RPMI8226 (cell line): ENCODE measurements at regions not wholly inside any gene's neighbourhood (a gene's known extent, or its start where the extent isn't known, plus 50 kb on each side); places are given as distances from the start of the nearest gene placed in this dataset.
"Not testable (repeated sequence)": the region's sequence is repeated elsewhere in the genome, so short reads cannot be mapped to it uniquely, and the experiment has no call there.

Experiments used
- DNase-seq: peaks from one replicate; pipeline ENCODE4 v3.0.0-alpha.2; 2015

DNA sequence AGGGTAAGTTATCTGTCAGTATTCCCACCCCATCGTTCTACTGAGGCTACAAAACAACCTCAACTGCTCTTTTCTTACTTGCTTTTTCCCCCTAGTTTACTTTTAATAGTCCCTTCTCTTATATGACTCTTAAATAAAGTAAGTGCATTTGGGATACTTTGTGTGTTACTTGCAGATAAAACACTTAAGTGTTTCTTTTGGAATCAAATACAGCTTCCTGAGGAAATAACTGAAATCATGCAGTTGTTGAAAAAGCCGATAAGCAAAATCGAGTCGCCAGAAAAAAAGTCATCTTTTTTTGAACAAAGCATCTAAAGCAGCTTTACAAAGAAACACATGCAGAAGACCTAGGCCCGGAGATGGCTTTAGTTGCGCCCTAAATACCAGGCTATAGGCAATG is 53.5 kb upstream of the EPB41L4A start:
- no peak for DNase-seq

DNA sequence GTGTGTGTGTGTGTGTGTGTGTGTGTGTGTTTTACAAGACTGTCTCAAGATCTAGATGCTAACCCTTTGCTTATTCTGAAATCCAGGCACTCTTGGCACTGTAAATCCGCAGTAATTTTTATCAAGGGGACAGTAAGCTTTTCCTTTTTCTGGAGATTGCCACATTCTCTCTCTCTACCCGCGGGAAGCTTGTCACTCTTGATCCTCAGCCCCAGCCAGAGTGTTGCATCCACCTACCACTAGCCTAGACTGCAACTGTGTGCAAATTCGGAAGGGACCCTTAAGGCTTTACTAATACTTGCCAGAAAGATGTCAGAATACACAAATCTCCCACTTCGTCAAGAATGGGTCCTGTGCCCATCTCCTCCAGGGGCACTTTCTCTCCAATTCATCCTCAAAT is 54.9 kb upstream of the EPB41L4A start:
- no peak for DNase-seq

DNA sequence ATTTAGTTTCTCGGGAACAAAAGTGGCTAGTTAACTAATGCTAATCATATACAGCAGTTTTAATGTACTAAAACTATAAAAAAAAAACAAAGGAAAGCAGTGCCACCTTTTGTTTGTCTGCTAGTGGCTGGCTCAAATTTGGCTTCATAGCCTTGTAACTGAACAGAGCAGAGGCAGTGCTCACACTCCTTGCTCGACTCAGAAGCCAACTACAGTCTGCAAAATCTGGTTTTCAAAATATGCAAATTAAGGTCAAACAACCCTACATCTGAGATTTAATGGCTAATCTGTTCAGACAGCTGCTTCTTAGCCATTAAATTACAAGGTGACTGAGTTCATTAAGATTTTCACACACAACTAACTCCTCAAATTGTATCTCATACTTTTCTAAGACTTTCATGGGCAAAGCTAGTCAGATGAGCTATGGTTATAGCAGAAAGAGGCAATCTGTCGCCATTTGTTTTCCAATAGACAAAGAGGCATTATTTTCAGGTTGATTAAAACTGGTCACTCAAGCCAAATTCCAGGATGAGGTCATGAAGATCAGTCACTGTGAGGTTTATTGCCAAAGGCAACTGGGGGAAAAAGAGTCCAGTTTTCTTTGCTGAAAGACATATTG is 56.8 kb upstream of the EPB41L4A start:
- no peak for DNase-seq

DNA sequence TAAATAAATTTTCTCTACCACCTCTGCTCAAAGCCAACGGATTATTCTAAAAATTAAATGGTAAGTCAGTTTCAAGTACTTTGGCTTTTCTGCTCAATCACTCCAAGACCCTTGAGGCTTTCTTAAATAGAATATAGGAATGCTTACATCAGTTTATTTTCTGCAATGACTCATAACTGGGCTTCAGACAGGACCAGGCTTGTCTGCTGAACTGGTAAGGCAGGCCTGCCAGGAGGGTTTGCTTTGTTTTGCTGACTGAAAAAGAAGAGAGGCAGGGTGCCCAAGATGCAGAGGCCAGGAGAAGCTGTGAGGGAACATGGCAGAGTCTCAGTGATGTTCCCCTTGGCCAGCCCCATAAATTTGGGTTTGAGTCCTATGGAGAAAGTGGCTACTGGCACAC is 60.3 kb upstream of the EPB41L4A start:
- DNase-seq, result no peak

DNA sequence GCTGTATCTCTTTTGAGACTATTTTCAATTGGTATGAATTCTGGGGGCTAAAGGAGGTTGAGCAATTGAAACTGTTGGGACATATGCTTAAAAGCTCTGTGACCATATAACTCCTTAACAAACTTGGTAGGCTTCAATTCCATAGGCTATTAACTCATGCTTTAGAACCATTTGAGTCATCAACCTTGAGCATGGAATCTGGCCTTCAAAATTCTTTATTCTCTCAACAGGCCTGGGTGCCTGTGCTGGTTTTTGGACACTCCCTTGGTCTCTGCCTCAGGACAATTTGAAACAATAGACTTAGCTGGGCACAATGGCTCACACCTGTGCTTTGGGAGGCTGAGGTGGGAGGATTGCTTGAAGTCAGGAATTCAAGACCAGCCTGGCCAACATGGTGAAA is 61.4 kb upstream of the EPB41L4A start:
- no peak for DNase-seq

DNA sequence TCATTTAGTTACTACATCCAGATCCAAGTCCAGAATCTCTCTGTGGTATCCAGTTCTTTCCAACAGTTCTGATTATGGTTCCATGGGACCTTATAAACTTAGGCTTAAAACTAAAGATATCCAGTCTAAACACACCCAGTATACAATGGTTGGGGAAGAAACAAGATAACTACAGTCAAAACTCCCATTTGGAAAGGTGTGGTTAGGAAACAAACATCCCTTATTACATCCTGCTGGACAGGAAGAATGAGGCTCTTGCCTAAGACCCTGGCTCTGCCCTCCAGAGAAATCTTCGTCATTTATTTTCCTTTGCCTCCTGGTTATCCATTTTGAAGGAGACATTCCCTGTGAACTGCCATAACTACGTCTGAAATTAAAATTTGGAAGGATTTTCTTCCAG is 64.6 kb upstream of the EPB41L4A start:
- no peak for DNase-seq

DNA sequence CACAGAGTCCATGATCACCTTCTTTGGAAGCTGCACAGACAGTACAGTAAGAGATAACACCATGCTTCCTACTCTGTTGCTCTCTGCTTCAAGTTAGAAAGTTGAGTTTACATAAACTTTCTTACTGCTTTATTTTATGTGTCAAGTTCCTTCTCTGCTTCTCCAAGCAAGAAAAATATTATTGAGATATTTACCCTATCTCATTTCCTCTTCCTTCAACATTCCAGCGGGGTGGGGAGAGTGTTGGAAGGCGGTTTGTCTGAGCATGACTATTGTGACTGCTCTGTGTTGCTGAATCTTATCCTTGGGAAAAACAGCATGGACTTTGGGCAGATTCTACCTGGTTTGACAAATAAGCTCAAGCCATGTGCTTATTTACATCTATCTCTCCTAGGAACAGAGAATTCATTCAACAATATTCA is 66.9 kb upstream of the EPB41L4A start:
- DNase-seq, result no peak

DNA sequence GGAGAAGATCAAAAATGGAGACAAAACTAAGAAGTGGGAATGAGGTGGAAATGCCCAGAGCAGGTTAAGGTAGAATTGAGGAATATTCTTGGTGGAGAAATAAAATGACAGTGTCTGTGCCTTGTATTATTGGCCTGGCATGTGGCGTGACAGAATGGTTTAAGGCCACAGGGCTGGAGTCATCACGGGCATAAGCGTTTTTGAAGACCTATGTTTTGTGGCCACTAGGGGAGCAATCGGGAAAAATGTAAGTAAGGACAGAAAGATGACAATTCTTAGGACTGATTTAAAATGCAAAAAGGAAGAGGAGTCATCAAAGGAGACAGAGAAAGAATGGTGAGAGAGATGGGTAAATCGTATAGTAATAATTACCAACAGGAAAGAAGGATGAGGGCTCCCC is 72.2 kb upstream of the EPB41L4A start:
- peak; percentile 17 for DNase-seq

DNA sequence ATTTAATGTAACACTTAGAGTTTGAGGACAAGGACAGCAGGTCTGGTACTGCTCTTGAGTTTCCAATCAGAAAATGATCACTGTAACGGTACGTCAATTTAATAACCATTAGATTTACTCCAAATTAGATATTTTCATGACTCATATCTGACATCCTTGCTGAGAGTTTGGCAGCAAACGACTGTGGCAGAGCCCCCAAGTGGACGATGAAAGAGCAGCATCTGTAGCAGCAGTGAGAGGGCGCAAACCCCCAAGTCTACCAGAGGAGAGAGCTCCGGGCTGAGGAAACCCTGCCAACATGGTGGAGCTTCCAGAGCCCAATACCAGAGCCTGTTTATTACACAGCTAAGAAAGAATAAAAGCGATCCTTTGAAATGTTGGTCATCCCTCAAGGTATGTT is 73.2 kb upstream of the EPB41L4A start:
- DNase-seq, result peak; percentile 67

DNA sequence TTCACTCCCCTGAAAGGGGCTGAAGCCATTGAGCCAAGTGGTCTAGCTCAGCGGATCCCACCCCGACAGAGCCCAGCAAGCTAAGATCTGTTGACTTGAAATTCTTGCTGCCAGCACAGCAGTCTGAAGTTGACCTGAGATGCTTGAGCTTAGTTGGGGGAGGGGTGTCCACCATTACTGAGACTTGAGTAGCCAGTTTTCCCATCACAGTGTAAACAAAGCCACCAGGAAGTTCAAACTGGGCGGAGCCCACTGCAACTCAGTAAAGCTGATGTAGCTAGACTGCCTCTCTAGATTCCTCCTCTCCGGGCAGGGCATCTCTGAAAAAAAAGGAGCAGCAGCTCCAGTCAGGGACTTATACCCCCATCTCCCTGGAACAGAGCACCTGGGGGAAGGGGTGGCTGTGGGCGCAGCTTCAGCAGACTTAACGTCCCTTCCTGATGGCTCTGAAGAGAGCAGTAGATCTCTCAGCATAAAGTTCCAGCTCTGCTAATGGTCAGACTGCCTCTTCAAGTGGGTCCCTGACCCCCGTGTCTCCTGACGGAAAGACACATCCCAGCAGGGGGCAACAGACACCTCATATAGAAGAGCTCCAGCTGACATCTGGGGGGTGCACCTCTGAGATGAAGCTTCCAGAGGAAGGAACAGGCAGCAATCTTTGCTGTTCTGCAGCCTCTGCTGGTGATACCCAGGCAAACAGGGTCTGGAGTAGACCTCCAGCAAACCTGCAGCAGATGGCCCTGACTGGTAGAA is 84.8 kb upstream of the EPB41L4A start:
- not testable (repeated sequence) for DNase-seq

DNA sequence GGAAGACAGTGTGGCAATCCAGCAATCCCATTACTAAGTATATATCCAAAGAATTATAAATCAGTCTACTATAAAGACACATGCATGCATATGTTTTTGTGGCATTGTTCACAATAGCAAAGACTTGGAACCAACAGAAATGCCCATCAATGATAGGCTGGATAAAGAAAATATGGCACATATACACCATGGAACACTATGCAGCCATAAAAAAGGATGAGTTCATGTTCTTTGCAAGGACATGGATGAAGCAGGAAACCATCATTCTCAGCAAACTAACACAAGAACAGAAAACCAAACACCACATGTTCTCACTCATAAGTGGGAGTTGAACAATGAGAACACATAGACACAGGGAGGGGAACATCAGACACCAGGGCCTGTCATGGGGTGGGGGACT is 90.0 kb upstream of the EPB41L4A start:
- DNase-seq, result not testable (repeated sequence)

DNA sequence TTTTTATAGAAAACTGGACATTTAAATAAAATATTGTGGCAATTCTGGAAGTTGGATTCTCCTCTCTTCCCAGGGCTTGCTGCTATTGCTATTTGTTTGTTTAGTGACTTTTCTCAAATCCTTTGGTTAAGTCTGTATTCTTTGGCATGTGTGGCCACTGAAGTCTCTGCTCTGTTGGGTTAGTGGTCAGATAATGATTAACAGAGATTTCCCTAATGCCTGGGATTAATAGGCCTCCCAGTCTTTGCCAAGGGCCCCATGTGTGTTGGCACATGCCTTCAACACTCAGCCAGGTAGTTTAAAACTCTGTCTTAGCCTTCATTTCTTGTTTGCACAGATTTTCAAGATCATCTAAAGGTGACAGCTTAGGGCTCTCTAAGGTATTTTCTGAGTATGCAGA is 92.8 kb upstream of the EPB41L4A start:
- DNase-seq, result no peak

DNA sequence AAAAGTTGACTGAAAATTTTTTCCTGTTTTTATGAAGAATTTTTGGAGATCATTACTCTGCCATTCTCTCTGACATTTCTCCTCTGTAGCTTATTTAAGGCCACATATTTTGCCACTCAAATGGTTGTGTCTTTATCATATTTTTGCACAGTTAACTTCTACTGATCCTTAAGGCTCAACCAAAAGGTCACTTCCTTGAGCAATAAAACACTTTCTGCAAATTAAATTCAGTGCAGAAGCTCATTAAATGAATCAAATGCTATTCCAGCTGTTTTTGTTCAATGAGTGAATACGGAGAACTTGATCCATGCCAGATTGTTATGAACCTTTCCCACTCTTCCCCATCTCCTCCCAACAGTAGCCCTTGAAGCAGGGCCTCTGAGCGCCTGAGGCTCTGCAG is 93.8 kb upstream of the EPB41L4A start:
- DNase-seq, result no peak

DNA sequence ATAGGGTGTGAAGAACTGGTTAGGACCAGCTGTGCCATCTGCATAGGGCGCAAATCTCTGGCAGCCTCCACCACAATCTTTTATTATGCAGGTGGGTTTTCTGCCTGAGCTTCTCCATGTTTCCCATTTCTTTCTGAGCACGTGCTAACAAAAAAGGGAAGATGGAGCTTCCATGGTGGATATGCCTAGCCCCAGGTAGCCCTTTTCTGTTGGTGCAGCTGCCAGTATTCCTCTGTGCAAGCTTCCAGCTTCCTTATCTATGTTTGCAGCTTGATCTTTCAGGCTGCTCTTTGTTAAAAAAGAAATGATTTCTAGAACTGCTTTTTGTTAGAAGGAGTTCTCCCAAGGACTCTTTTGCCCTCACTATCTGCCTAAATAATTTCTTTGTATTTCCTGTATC is 95.0 kb upstream of the EPB41L4A start:
- no peak for DNase-seq

DNA sequence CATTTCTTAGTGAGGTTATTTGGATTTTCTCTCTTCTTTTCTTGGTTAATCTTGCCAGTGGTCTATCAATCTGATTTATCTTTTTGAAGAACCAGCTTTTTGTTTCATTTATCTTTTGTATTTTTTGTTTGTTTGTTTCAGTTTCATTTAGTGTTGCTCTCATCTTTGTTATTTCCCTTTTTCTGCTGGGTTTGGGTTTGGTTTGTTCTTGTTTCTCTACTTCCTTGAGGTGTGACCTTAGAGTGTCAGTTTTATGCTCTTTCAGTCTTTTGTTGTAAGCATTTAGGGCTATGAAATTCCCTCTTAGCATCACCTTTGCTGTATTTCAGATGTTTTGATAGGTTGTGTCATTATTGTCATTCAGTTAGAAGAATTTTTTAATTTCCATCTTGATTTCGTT is 101.4 kb upstream of the EPB41L4A start:
- not testable (repeated sequence) for DNase-seq

DNA sequence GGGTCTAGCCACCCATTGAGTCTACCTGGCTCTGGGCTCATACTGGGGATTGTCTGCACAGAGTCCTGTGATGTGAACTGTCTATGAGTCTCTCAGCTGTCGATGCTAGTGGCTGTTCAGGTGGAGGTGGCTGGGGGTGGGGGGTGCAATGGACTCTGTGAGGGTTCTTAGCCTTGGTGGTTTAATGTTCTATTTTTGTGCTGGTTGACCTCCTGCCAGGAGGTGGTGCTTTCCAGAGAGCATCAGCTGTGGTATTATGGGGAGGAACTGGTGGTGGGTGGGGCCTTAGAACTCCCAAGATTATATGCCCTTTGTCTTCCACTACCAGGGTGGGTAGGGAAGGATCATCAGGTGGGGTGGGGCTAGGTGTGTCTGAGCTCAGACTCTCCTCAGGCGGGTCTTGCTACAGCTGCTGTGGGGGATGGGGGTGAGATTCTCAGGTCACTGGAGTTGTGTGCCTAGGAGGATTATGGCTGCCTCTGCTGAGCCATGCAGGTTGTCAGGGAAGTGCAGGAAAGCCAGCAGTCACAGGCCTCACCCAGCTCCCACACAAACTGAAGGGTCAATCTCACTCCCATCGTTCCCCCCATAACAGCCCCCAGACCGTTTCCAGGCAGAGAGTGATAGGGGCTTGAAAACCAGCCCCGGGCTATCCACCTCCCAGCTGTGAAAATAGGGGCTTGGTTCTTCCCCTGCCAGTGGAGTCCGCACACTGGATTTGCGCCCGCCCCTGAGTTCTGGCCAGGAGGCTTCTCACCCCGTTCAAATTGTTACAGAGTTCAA is 104.0 kb upstream of the EPB41L4A start:
- not testable (repeated sequence) for DNase-seq

DNA sequence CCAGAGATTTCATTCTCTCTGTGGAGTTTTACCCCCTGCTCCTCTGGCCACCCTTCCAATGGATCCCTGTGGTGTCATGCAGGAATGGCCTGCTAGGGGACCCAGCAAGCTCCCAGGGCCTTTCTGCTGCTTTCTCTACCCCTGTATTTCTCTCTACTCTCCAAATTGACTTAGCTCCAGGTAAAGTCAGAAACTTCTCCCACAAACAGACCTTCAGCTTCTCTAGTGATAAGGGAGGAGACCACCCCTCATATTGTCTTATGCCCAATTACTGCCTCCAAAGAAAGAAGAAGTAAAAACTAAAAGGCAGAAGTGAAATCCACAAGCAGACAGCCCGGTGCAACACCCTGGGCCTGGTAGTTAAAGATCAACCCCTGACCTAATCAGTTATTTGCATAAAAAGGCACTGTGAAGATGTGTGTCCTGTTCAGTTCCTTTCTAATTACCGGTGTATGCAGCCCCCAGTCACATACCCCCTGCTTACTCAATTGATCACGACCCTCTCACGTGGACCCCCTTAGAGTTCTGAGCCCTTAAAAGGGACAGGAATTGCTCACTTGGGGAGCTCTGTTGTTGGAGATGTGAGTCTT is 104.7 kb upstream of the EPB41L4A start:
- not testable (repeated sequence) for DNase-seq

DNA sequence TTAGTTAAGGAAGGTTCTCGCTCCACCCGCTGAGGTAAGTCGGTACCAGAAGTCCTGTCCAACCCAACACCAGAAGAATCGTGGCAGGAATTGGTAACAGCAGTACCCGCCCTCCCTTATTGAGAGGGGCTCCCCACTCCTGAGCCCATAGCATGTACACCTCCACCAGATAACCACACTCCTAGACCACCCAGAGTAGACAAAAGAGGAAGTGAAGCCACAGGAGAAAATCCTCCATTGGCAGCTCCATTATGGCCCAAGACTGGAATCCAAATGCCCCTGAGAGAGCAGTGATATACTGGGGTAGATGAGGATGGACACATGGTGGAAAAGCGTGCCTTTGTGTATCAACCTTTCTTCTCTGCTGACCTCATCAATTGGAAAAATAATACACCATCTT is 106.1 kb upstream of the EPB41L4A start:
- no peak for DNase-seq

DNA sequence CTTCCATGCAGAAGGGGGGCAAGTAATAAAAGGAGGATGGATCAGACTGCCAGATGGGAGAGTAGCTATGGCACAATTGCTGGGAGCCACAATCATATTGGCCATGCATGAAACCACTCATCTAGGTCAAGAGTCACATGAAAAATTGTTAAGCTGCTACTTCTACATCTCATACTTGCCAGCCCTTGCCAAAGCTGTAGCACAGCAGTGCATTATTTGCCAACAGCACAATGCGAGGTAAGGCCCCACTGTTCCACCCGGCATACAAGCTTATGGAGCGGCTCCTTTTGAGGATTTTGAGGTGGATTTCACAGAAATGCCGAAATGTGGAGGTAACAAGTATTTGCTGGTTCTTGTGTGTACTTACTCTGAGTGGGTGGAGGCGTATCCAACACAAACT is 109.9 kb upstream of the EPB41L4A start:
- no peak for DNase-seq

DNA sequence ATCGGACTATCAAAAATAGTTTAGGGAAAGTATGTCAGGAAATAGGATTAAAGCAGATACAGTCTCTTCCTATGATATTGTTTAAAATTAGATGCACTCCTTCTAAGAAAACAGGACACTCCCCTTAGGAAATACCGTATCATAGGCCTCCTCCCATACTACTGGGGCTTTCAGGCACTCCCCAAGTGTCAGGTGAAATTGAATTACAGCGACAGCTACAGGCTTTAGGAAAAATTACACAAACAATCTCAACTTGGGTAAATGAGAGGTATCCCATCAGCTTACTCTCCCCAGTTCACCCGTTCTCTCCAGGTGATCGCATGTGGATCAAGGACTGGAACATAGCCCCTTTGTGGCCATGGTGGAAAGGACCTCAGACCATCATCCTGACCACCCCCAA is 110.4 kb upstream of the EPB41L4A start:
- peak; percentile 14 for DNase-seq

DNA sequence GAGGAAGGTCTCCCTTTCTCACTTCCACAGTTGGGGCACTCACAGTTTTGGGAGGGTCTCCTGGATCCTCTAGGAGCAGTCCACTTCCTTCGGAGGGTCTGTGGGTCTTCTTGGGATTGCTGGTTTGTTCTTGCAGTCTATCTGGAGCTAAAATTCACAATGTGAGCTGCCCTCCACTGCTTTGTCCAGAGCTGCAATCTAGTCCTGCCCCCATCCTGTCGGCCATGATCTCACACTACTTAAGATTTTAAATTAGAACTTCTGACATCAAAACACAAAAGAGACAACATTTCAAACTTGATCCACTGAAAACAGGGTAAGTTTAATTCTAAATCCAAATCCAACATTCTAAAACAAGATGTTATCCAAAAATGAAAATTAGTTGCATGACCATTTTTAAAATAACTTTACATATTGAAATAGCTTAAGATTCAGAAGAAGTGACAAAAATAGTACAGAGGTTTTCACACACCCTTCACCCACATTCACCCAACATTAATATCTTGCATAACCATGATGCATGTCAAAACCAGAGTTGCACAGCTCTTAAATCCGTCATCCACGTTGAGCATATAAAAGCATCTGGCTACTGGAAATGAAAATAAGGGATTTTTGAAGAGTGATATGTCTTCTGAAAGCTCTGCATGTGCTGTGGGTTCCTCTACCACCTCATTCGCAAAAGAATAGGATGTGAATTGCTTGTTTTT is 113.7 kb upstream of the EPB41L4A start:
- no peak for DNase-seq

DNA sequence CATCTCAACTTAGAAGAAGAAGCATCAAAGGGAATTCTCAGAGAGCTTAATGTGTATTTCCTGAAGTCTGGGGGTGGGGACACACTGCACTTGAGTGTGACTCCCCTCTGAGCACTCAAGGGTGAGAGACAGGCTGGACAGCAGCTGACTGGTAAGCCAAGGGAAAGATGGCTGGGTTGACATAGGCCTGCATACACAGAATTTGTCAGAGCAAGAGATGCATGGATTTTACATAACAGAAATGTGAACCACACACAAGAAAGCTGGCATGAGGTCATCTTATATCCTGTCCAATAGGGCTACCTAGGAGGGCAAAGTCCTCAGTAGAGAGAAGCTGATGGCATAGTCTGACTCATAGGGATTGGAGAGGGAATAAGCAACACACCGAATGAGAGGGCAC is 114.3 kb upstream of the EPB41L4A start:
- no peak for DNase-seq

DNA sequence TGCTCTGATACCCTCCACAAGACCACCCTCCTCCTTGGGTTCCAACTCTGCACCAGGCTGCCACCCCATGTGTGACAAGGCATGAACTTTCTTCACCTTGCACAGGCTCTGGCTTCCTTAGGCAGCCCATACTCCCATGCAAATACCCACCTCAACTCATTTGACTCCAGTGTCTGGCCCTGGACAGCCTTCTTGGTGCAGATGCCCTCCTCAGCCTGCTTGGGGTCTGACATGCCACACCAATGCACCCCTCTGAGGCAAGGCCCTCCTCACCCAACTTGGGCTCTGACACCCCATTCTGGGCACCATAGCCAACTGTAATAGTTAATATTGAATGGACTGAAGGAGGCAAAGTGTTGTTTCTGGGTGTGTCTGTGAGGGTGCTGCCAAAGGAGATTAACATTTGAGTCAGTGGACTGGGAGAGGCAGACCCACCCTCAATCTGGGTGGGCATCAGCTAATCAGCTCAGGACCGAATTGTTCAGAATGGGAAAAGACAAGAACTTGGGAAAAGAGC is 115.0 kb upstream of the EPB41L4A start:
- no peak for DNase-seq
